Liver (tissue), 8 donors: ENCODE measurements at regions not wholly inside any gene's neighbourhood (a gene's known extent, or its start where the extent isn't known, plus 50 kb on each side); places are given as distances from the start of the nearest gene placed in this dataset.

Source experiments
- DNase-seq: peaks from one replicate; pipeline ENCODE4 v3.0.0-alpha.2; 2017; ENCODE audit warnings: low spot score
- H3K27ac ChIP-seq, 2 donors: one replicate each; pipeline ENCODE4 v1.7.0; 2013; ENCODE audit warnings: inconsistent platforms in 2 of 2, low read length in 2 of 2, control low read depth in 1 of 2, low read depth in 1 of 2, mild to moderate bottlenecking in 1 of 2
- H3K27me3 ChIP-seq, 4 donors: one replicate each; pipeline versions ENCODE4 v1.6.1 to v1.7.0; 2013; ENCODE audit warnings: low read length in 3 of 4, inconsistent platforms in 1 of 4, mild to moderate bottlenecking in 1 of 4, moderate library complexity in 1 of 4; ENCODE audit not compliant: control insufficient read depth in 4 of 4, insufficient read depth in 4 of 4
- H3K36me3 ChIP-seq, 4 donors: one replicate each; pipeline versions ENCODE4 v1.6.1 to v1.7.0; 2013; ENCODE audit warnings: low read length in 3 of 4, mild to moderate bottlenecking in 3 of 4, low read depth in 1 of 4, moderate library complexity in 1 of 4; ENCODE audit not compliant: control insufficient read depth in 4 of 4, insufficient read depth in 3 of 4
- H3K4me1 ChIP-seq, 4 donors: one replicate each; pipeline versions ENCODE4 v1.6.1 to v1.7.0; 2013; ENCODE audit warnings: low read length in 3 of 4, mild to moderate bottlenecking in 3 of 4, moderate library complexity in 1 of 4; ENCODE audit not compliant: control insufficient read depth in 4 of 4, insufficient read depth in 4 of 4
- H3K4me3 ChIP-seq, 3 donors: one replicate each; pipeline versions ENCODE4 v1.6.1 to v1.7.0; 2013; ENCODE audit warnings: low read length in 3 of 3, control low read depth in 1 of 3, low read depth in 1 of 3, mild to moderate bottlenecking in 1 of 3
- H3K9ac ChIP-seq, 2 donors: one replicate each; pipeline ENCODE4 v1.7.0; 2013; ENCODE audit warnings: low read length in 2 of 2, mild to moderate bottlenecking in 2 of 2, moderate library complexity in 2 of 2, control low read depth in 1 of 2, low read depth in 1 of 2
- H3K9me3 ChIP-seq, 4 donors: one replicate each; pipeline versions ENCODE4 v1.6.1 to v1.7.0; 2013; ENCODE audit warnings: low read length in 3 of 4; ENCODE audit not compliant: control insufficient read depth in 4 of 4
- EGR1 ChIP-seq, 2 donors: IDR thresholded peaks; 2 replicates each; pipeline ENCODE4 v1.6.1; 2016 to 2018; ENCODE audit warnings: antibody characterized with exemption in 2 of 2, low read depth in 2 of 2
- FOXA1 ChIP-seq: IDR thresholded peaks from 2 replicates; pipeline ENCODE4 v1.6.1; 2016; ENCODE audit warnings: antibody characterized with exemption
- FOXA2 ChIP-seq: IDR thresholded peaks from 2 replicates; pipeline ENCODE4 v1.6.1; 2016; ENCODE audit warnings: antibody characterized with exemption
- GABPA ChIP-seq, 2 donors: IDR thresholded peaks in 1 of 2; conservative IDR thresholded peaks in 1 of 2; 2 replicates each; pipeline ENCODE4 v1.6.1; 2016; ENCODE audit warnings: antibody characterized with exemption in 2 of 2, mild to moderate bottlenecking in 1 of 2, moderate library complexity in 1 of 2
- HNF4A ChIP-seq, 2 donors: conservative IDR thresholded peaks; 2 replicates each; pipeline ENCODE4 v1.6.1; 2016; ENCODE audit warnings: antibody characterized with exemption in 2 of 2, mild to moderate bottlenecking in 2 of 2
- HNF4G ChIP-seq: IDR thresholded peaks from 2 replicates; pipeline ENCODE4 v1.6.1; 2016; ENCODE audit warnings: antibody characterized with exemption
- JUND ChIP-seq, 2 donors: IDR thresholded peaks; 2 replicates each; pipeline ENCODE4 v1.6.1; 2016; ENCODE audit warnings: antibody characterized with exemption in 2 of 2
- NR2F2 ChIP-seq: IDR thresholded peaks from 2 replicates; pipeline ENCODE4 v1.6.1; 2016; ENCODE audit warnings: antibody characterized with exemption
- RAD21 ChIP-seq, 2 donors: IDR thresholded peaks; 2 replicates each; pipeline ENCODE4 v1.6.1; 2016; ENCODE audit warnings: antibody characterized with exemption in 2 of 2, mild to moderate bottlenecking in 2 of 2
- RXRA ChIP-seq, 2 donors: IDR thresholded peaks; 2 replicates each; pipeline ENCODE4 v1.6.1; 2017 to 2018; ENCODE audit warnings: antibody characterized with exemption in 2 of 2, mild to moderate bottlenecking in 1 of 2
- SP1 ChIP-seq: IDR thresholded peaks from 2 replicates; pipeline ENCODE4 v1.6.1; 2018; ENCODE audit warnings: antibody characterized with exemption, mild to moderate bottlenecking
- TAF1 ChIP-seq: conservative IDR thresholded peaks from 2 replicates; pipeline ENCODE4 v1.6.1; 2016; ENCODE audit warnings: antibody characterized with exemption, mild to moderate bottlenecking
- YY1 ChIP-seq: IDR thresholded peaks from 2 replicates; pipeline ENCODE4 v1.6.1; 2016; ENCODE audit warnings: antibody characterized with exemption, mild to moderate bottlenecking
- WGBS: extraction: QIAGEN DNeasy Blood & Tissue Kit; methylation state at CpG from one replicate; pipeline ENCODE4 v1.1.7; 2013; 5-methylcytosine and 5-hydroxymethylcytosine counted together
- TF ChIP-seq, protein P1 (sequence below): IDR thresholded peaks from 2 replicates; pipeline ENCODE4 v1.6.1; 2016; ENCODE audit warnings: antibody characterized with exemption
- TF ChIP-seq, protein P2 (sequence below): IDR thresholded peaks from 2 replicates; pipeline ENCODE4 v1.6.1; 2016; ENCODE audit warnings: antibody characterized with exemption
- TF ChIP-seq, protein P3 (sequence below): fragments of 150-350 bp; IDR thresholded peaks from 2 replicates; pipeline ENCODE4 v1.5.1; 2017; ENCODE audit warnings: improper control_type of control experiment, low read depth, low read length; ENCODE audit not compliant: missing input control
- TF ChIP-seq, protein P4 (sequence below): IDR thresholded peaks from 2 replicates; pipeline ENCODE4 v1.6.1; 2016; ENCODE audit warnings: antibody characterized with exemption, mild to moderate bottlenecking
- TF ChIP-seq, protein P5 (sequence below): IDR thresholded peaks from 2 replicates; pipeline ENCODE4 v1.6.1; 2016; ENCODE audit warnings: antibody characterized with exemption
- donor health status: healthy.
- donor health status: healthy.
- donor health status: healthy.
- donor health status: healthy.
- donor health status: healthy.

DNA sequence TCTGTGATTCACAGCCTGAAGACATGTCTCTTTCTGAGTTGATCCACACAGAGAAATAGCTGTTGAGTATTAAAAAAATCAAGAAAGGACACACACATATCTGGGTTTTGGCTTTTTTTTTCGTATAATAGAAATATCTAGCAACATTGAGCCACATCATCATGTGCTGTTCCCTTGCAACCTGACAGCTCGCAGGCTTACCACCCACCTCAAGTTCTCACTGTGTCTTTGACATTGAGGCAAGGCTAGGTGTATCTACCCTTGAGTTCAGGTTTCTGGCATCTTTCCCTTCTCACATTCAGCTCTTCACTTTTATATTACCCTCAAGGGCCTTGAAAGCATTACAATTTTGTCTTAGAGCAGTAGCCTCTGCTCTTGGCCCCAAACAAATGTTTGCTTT, 490.3 kb upstream of the KIRREL3 start:
- Histone ChIP-seq H3K4me3 (no peak overlapping the region), H3K27ac (no peak overlapping the region), H3K36me3 (no peaks in the 10 kb centered on the region), H3K4me1 (no peaks in the 10 kb centered on the region), H3K9ac (no peak overlapping the region), H3K9me3 (peaks cover 2 to 14% (median 4%) of the 10 kb centered on the region in 4 donors), H3K27me3 (no peaks in the 10 kb centered on the region)
- TF ChIP-seq, protein P1, sequence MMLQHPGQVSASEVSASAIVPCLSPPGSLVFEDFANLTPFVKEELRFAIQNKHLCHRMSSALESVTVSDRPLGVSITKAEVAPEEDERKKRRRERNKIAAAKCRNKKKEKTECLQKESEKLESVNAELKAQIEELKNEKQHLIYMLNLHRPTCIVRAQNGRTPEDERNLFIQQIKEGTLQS = no peak
- no peak for TF ChIP-seq NR2F2
- DNase-seq = no peak
- 81% methylated on average over 2 of the region's 2 CpGs for WGBS

DNA sequence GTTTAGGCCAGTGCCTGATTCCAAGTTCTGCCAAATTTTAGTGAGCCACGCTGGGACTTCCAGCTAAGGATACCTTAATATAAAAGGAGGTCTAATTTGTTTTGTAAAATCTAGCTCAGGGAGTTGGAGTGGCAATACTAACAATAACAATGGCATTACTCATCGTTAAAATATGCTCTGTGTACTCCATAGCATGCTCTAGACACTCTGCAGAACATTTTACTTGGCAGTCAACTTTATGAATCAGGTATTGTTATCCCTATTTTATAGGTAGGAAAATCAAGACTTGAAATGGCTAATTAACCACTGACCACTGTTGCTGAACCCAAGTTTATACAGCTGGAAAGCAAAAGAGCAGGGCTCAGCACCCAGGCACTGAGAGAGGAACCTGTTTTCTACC, 485.0 kb upstream of the KIRREL3 start:
- Histone ChIP-seq H3K4me1 (no peaks in the 10 kb centered on the region), H3K27me3 (no peaks in the 10 kb centered on the region), H3K27ac (no peak overlapping the region), H3K36me3 (no peaks in the 10 kb centered on the region), H3K4me3 (no peak overlapping the region), H3K9ac (no peak overlapping the region), H3K9me3 (no peaks in the 10 kb centered on the region)
- no peak for DNase-seq
- TF ChIP-seq FOXA2 (no peak), HNF4G (no peak), EGR1 (IDR thresholded peaks at IDR 0.05; ENCODE audit: low read depth in 2 of 2) (no peak), JUND (IDR thresholded peaks at IDR 0.05) (no peak), SP1 (no peak), YY1 (no peak), FOXA1 (no peak), GABPA (IDR thresholded peaks at IDR 0.05 in 1 of 2, conservative IDR thresholded peaks at IDR 0.05 in 1 of 2) (no peak), RXRA (IDR thresholded peaks at IDR 0.05) (no peak), TAF1 (no peak), RAD21 (IDR thresholded peaks at IDR 0.05) (no peak), HNF4A (conservative IDR thresholded peaks at IDR 0.05) (no peak), NR2F2 (no peak)
- TF ChIP-seq, protein P2, sequence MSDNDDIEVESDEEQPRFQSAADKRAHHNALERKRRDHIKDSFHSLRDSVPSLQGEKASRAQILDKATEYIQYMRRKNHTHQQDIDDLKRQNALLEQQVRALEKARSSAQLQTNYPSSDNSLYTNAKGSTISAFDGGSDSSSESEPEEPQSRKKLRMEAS = no peak
- TF ChIP-seq, protein P1 = no peak
- TF ChIP-seq, protein P3, sequence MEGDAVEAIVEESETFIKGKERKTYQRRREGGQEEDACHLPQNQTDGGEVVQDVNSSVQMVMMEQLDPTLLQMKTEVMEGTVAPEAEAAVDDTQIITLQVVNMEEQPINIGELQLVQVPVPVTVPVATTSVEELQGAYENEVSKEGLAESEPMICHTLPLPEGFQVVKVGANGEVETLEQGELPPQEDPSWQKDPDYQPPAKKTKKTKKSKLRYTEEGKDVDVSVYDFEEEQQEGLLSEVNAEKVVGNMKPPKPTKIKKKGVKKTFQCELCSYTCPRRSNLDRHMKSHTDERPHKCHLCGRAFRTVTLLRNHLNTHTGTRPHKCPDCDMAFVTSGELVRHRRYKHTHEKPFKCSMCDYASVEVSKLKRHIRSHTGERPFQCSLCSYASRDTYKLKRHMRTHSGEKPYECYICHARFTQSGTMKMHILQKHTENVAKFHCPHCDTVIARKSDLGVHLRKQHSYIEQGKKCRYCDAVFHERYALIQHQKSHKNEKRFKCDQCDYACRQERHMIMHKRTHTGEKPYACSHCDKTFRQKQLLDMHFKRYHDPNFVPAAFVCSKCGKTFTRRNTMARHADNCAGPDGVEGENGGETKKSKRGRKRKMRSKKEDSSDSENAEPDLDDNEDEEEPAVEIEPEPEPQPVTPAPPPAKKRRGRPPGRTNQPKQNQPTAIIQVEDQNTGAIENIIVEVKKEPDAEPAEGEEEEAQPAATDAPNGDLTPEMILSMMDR = no peak
- TF ChIP-seq, protein P4, sequence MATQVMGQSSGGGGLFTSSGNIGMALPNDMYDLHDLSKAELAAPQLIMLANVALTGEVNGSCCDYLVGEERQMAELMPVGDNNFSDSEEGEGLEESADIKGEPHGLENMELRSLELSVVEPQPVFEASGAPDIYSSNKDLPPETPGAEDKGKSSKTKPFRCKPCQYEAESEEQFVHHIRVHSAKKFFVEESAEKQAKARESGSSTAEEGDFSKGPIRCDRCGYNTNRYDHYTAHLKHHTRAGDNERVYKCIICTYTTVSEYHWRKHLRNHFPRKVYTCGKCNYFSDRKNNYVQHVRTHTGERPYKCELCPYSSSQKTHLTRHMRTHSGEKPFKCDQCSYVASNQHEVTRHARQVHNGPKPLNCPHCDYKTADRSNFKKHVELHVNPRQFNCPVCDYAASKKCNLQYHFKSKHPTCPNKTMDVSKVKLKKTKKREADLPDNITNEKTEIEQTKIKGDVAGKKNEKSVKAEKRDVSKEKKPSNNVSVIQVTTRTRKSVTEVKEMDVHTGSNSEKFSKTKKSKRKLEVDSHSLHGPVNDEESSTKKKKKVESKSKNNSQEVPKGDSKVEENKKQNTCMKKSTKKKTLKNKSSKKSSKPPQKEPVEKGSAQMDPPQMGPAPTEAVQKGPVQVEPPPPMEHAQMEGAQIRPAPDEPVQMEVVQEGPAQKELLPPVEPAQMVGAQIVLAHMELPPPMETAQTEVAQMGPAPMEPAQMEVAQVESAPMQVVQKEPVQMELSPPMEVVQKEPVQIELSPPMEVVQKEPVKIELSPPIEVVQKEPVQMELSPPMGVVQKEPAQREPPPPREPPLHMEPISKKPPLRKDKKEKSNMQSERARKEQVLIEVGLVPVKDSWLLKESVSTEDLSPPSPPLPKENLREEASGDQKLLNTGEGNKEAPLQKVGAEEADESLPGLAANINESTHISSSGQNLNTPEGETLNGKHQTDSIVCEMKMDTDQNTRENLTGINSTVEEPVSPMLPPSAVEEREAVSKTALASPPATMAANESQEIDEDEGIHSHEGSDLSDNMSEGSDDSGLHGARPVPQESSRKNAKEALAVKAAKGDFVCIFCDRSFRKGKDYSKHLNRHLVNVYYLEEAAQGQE = no peak
- TF ChIP-seq, protein P5, sequence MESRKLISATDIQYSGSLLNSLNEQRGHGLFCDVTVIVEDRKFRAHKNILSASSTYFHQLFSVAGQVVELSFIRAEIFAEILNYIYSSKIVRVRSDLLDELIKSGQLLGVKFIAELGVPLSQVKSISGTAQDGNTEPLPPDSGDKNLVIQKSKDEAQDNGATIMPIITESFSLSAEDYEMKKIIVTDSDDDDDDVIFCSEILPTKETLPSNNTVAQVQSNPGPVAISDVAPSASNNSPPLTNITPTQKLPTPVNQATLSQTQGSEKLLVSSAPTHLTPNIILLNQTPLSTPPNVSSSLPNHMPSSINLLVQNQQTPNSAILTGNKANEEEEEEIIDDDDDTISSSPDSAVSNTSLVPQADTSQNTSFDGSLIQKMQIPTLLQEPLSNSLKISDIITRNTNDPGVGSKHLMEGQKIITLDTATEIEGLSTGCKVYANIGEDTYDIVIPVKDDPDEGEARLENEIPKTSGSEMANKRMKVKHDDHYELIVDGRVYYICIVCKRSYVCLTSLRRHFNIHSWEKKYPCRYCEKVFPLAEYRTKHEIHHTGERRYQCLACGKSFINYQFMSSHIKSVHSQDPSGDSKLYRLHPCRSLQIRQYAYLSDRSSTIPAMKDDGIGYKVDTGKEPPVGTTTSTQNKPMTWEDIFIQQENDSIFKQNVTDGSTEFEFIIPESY = no peak
- WGBS = 71% methylated on average over 2 of the region's 2 CpGs
